Panc1 (cell line): ENCODE measurements at regions not wholly inside any gene's neighbourhood (a gene's known extent, or its start where the extent isn't known, plus 50 kb on each side); places are given as distances from the start of the nearest gene placed in this dataset.

Experiments
- ATAC-seq: fragments of 200-7000 bp; cut with Tn5 transposase; 2 replicates; pipeline ENCODE4 v1.9.1; 2020; ENCODE audit warnings: mild to moderate bottlenecking, moderate library complexity
- BruUV-seq: library from RNA; stranded (reverse); fragments of 400-500 nt; replicated peaks from 2 replicates; lab custom pipeline; 2021; lab: Mats Ljungman, UMichigan
- CTCF ChIA-PET: fragments of 300-600 bp; sonication (Branson Sonifier 250); formaldehyde crosslinking; loops from one replicate; lab custom pipeline; 2022; ENCODE audit warnings: antibody characterized with exemption; lab: Charles Lee
- POLR2A ChIA-PET: fragments of 300-600 bp; sonication (Branson Sonifier 250); formaldehyde crosslinking; loops from one replicate; lab custom pipeline; 2022; ENCODE audit warnings: antibody characterized with exemption; lab: Charles Lee
- DNase-seq: peaks from one replicate; pipeline ENCODE4 v3.0.0-alpha.2; 2010; ENCODE audit warnings: low read depth, low spot score
- H3K27ac ChIP-seq: 2 replicates; pipeline ENCODE4 v1.5.1; 2011; ENCODE audit warnings: mild to moderate bottlenecking, low read length, inconsistent platforms
- H3K27me3 ChIP-seq: fragments of 200-500 bp; sonication (Bioruptor generic); 2 replicates; pipeline ENCODE4 v1.6.0; 2014; ENCODE audit warnings: low read length, inconsistent platforms; ENCODE audit not compliant: control insufficient read depth, insufficient read depth
- H3K36me3 ChIP-seq: fragments of 200-500 bp; sonication (Bioruptor generic); 2 replicates; pipeline ENCODE4 v1.5.1; 2014; ENCODE audit warnings: inconsistent platforms, mild to moderate bottlenecking, low read length, moderate library complexity; ENCODE audit not compliant: control insufficient read depth, insufficient read depth
- H3K4me1 ChIP-seq: 2 replicates; pipeline ENCODE4 v1.5.1; 2011; ENCODE audit warnings: inconsistent platforms, mild to moderate bottlenecking, low read length, moderate library complexity; ENCODE audit not compliant: control insufficient read depth, insufficient read depth
- H3K4me3 ChIP-seq, 2 experiments: 2 replicates each; pipeline ENCODE4 v1.5.1; 2011 to 2012; ENCODE audit warnings: low read depth in 2 of 2, low read length in 2 of 2, mild to moderate bottlenecking in 2 of 2, inconsistent platforms in 1 of 2, moderate library complexity in 1 of 2
- H3K9me3 ChIP-seq: fragments of 200-500 bp; sonication (Bioruptor generic); 2 replicates; pipeline ENCODE4 v1.5.1; 2014; ENCODE audit warnings: low read depth, mild to moderate bottlenecking, inconsistent platforms, low read length, moderate library complexity; ENCODE audit not compliant: control insufficient read depth, insufficient read depth
- CTCF ChIP-seq: fragments of 450-650 bp; IDR thresholded peaks from 2 replicates; pipeline ENCODE4 v1.5.1; 2017; ENCODE audit warnings: mild to moderate bottlenecking
- POLR2AphosphoS5 ChIP-seq: IDR thresholded peaks from 2 replicates; pipeline ENCODE4 v1.6.1; 2012; ENCODE audit warnings: mild to moderate bottlenecking, low read depth, low read length, moderate library complexity
- REST ChIP-seq, 2 experiments: IDR thresholded peaks; 2 replicates each; pipeline ENCODE4 v1.6.1; 2011 to 2012; ENCODE audit warnings: low read depth in 2 of 2, control low read depth in 1 of 2, low read length in 1 of 2, mild to moderate bottlenecking in 1 of 2, moderate library complexity in 1 of 2; ENCODE audit not compliant: insufficient read depth in 1 of 2
- SIN3A ChIP-seq: IDR thresholded peaks from 2 replicates; pipeline ENCODE4 v1.6.1; 2012; ENCODE audit warnings: low read depth, mild to moderate bottlenecking, low read length, moderate library complexity, borderline replicate concordance; ENCODE audit not compliant: insufficient read depth
- TCF7L2 ChIP-seq: IDR thresholded peaks from 2 replicates; pipeline ENCODE4 v1.6.1; 2011; ENCODE audit warnings: mild to moderate bottlenecking, low read depth, low read length, inconsistent platforms
- in situ Hi-C: cut with HindIII; loops from 2 replicates; pipeline ENCODE4 v1.10.0; 2016; ENCODE audit warnings: low sequenced_read_pairs, low pct_unique_long_range_greater_than_20kb
- intact Hi-C: fragments of 100-400 bp; cut with micrococcal nuclease; formaldehyde crosslinking; loops from one replicate; pipeline ENCODE4 v1.10.0; 2022; ENCODE audit not compliant: unreplicated experiment

- in situ Hi-C loops = no loop called here
- H3K36me3 ChIP-seq = no peaks in the 10 kb centered on the region
- TF ChIP-seq REST (IDR thresholded peaks at IDR 0.05; ENCODE audit: insufficient read depth in 1 of 2, low read depth in 2 of 2, low read length in 1 of 2) (no peak), SIN3A (no peak), CTCF (no peak), POLR2AphosphoS5 (no peak), TCF7L2 (no peak)
- no TSS peak for BruUV-seq
- ChIA-PET CTCF (no interaction called here), POLR2A (no interaction called here)
- no peak for DNase-seq
- H3K27me3 ChIP-seq = peaks cover 5% of the 10 kb centered on the region
- no peaks in the 10 kb centered on the region for H3K4me1 ChIP-seq
- intact Hi-C loops = no loop called here
- no peak for ATAC-seq
- H3K4me3 ChIP-seq = no peak overlapping the region
- no peak overlapping the region for H3K27ac ChIP-seq
- no peaks in the 10 kb centered on the region for H3K9me3 ChIP-seq
Measured at GRCh38 chr5:167561796-167562195, 729.6 kb upstream of the WWC1 start.

- ChIA-PET POLR2A (no interaction called here), CTCF (no interaction called here)
- ATAC-seq = no peak
- no peak for DNase-seq
- Histone ChIP-seq H3K4me1 (no peaks in the 10 kb centered on the region), H3K27me3 (peaks cover 13% of the 10 kb centered on the region), H3K27ac (no peak overlapping the region), H3K9me3 (no peaks in the 10 kb centered on the region), H3K36me3 (no peaks in the 10 kb centered on the region; the same call in 1 of the 2 replicates), H3K4me3 (no peak overlapping the region)
- TF ChIP-seq REST (IDR thresholded peaks at IDR 0.05; ENCODE audit: insufficient read depth in 1 of 2, low read depth in 2 of 2, low read length in 1 of 2) (no peak), POLR2AphosphoS5 (no peak), TCF7L2 (no peak), SIN3A (no peak), CTCF (no peak)
- intact Hi-C loops (no loop called here), in situ Hi-C loops (no loop called here)
- no TSS peak for BruUV-seq
Measured at GRCh38 chr5:167564275-167564674, 727.2 kb upstream of the WWC1 start.
